Ishikawa (cell line): ENCODE measurements at regions not wholly inside any gene's neighbourhood (a gene's known extent, or its start where the extent isn't known, plus 50 kb on each side); places are given as distances from the start of the nearest gene placed in this dataset.

Experiments
- CEBPB ChIP-seq: IDR thresholded peaks from 2 replicates; pipeline ENCODE4 v1.6.1; 2012
- CREB1 ChIP-seq: IDR thresholded peaks from 2 replicates; pipeline ENCODE4 v1.6.1; 2012; ENCODE audit warnings: low read depth
- EGR1 ChIP-seq: IDR thresholded peaks from 2 replicates; pipeline ENCODE4 v1.6.1; 2012
- EP300 ChIP-seq: IDR thresholded peaks from 2 replicates; pipeline ENCODE4 v1.6.1; 2012; ENCODE audit warnings: borderline replicate concordance
- FOXM1 ChIP-seq: IDR thresholded peaks from 2 replicates; pipeline ENCODE4 v1.6.1; 2012; ENCODE audit warnings: low read depth, borderline replicate concordance
- NFIC ChIP-seq: IDR thresholded peaks from 2 replicates; pipeline ENCODE4 v1.6.1; 2012
- RAD21 ChIP-seq: IDR thresholded peaks from 2 replicates; pipeline ENCODE4 v1.6.1; 2012; ENCODE audit warnings: low read depth
- TAF1 ChIP-seq: IDR thresholded peaks from 2 replicates; pipeline ENCODE4 v1.6.1; 2012; ENCODE audit warnings: low read depth, mild to moderate bottlenecking
- TCF12 ChIP-seq: IDR thresholded peaks from 2 replicates; pipeline ENCODE4 v1.6.1; 2012; ENCODE audit warnings: low read depth
- TEAD4 ChIP-seq: IDR thresholded peaks from 2 replicates; pipeline ENCODE4 v1.6.1; 2012
- YY1 ChIP-seq: IDR thresholded peaks from 2 replicates; pipeline ENCODE4 v1.6.1; 2012; ENCODE audit warnings: low read depth
- ZBTB7A ChIP-seq: IDR thresholded peaks from 2 replicates; pipeline ENCODE4 v1.6.1; 2012; ENCODE audit warnings: low read depth
- TF ChIP-seq, protein P1 (sequence below): IDR thresholded peaks from 2 replicates; pipeline ENCODE4 v1.6.1; 2012; ENCODE audit warnings: low read depth, mild to moderate bottlenecking
- TF ChIP-seq, protein P2 (sequence below): IDR thresholded peaks from 2 replicates; pipeline ENCODE4 v1.6.1; 2012
- TF ChIP-seq, protein P3 (sequence below): IDR thresholded peaks from 2 replicates; pipeline ENCODE4 v1.6.1; 2012

DNA sequence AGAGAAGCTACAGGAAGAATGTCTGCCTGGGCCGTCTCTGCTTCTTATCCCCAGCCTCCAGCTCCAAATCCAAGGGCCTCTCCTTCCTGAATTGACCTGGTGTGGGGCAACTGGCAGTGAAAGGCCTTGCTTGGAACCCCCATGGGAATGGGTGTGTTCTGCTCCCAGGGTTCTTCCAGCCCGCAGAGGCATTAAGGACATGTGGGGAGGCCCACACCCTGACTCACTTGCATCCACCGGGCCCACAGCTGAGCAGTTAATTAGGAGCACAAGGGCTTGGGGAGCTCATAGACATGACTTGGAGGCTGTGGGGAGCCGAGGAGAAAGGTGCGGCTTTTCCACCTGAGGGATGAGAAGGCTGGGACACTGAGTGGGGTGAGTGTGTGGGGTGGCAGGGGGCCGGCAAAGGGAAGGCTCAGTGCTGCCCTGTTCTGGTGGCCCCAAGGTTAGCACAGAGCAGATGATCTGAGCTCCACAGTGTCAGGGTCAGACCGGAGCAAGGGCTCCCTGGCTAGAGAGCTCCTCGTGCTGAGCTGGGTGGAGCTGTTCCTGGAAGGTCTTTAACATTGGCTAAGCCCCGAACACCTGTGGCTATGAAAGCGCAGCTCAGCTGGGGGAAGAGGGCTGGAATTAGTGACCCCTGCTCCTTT lies 64.5 kb upstream of the NECTIN1 start:
- TF ChIP-seq FOXM1 (no peak), NFIC (no peak), CREB1 (no peak)
- TF ChIP-seq, protein P1, sequence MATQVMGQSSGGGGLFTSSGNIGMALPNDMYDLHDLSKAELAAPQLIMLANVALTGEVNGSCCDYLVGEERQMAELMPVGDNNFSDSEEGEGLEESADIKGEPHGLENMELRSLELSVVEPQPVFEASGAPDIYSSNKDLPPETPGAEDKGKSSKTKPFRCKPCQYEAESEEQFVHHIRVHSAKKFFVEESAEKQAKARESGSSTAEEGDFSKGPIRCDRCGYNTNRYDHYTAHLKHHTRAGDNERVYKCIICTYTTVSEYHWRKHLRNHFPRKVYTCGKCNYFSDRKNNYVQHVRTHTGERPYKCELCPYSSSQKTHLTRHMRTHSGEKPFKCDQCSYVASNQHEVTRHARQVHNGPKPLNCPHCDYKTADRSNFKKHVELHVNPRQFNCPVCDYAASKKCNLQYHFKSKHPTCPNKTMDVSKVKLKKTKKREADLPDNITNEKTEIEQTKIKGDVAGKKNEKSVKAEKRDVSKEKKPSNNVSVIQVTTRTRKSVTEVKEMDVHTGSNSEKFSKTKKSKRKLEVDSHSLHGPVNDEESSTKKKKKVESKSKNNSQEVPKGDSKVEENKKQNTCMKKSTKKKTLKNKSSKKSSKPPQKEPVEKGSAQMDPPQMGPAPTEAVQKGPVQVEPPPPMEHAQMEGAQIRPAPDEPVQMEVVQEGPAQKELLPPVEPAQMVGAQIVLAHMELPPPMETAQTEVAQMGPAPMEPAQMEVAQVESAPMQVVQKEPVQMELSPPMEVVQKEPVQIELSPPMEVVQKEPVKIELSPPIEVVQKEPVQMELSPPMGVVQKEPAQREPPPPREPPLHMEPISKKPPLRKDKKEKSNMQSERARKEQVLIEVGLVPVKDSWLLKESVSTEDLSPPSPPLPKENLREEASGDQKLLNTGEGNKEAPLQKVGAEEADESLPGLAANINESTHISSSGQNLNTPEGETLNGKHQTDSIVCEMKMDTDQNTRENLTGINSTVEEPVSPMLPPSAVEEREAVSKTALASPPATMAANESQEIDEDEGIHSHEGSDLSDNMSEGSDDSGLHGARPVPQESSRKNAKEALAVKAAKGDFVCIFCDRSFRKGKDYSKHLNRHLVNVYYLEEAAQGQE: no peak
- TF ChIP-seq, protein P2, sequence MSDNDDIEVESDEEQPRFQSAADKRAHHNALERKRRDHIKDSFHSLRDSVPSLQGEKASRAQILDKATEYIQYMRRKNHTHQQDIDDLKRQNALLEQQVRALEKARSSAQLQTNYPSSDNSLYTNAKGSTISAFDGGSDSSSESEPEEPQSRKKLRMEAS: no peak

DNA sequence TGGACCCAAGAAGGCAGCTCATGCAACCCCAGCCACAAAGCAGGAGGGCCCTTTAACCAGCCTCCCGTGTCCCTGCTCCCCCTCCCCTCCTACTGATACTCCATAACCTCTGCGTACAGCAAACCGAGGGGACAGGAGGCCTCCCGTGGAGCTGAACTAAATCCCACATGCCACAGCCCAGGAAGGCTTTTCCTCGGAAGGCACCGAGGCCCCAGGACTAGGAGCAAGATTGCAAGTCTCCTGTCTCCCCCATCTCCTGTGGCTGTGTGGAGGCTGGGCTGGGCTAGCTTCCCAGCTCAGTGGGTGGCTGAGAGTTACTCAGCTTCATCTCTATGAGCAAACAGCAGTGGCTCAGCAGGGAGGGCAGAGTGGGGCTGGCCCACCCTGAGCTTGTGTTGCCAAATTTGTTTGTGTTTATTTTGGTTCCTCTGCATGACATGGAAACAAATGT lies 62.7 kb upstream of the NECTIN1 start:
- TF ChIP-seq TEAD4 (no peak), TAF1 (no peak), RAD21 (no peak), EP300 (no peak), TCF12 (no peak), NFIC (no peak), CREB1 (no peak), CEBPB (no peak), EGR1 (no peak), FOXM1 (no peak), ZBTB7A (no peak), YY1 (no peak)
- TF ChIP-seq, protein P1: no peak
- TF ChIP-seq, protein P2: no peak
- TF ChIP-seq, protein P3, sequence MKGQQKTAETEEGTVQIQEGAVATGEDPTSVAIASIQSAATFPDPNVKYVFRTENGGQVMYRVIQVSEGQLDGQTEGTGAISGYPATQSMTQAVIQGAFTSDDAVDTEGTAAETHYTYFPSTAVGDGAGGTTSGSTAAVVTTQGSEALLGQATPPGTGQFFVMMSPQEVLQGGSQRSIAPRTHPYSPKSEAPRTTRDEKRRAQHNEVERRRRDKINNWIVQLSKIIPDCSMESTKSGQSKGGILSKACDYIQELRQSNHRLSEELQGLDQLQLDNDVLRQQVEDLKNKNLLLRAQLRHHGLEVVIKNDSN: no peak

DNA sequence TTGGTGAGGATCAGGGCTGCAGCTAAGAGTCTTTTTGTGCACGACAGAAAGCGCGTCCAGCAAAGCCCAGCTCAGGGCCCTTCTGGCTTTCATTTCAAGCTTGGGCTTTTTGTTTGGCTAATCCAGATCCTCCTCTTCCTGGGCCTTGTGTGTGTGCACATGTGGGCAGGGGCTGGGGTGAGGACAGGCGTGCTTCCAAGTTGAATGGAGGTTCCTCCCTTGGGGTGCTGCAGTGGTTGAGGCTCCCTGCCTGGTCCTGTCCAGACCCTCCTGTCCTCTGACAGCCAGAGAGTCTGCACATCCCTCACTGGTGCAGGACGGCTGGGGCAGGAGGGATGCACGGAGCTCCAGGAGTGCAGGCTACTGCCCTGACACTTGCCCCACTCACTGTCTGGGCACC lies 62.0 kb upstream of the NECTIN1 start:
- TF ChIP-seq ZBTB7A (no peak), CREB1 (no peak), EP300 (no peak)
- TF ChIP-seq, protein P3: no peak

DNA sequence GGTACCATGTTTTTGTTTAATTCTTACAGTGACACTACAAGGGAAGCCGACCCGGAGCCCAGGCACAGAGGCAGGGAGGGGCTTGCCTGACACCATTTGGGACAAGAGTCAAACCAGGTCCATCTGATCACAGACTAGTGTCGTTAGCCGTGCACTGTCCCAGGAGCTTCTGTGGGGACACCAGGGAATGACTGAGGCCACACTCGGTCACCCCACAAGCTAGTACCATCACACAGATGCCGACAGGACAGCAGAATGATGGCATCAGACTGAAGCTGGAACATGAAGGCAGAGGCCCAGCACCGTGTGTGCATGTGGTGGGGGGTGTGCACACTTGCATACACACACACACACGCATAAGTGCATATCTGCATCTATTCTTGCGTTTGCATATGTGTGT lies 61.5 kb upstream of the NECTIN1 start:
- TF ChIP-seq FOXM1 (no peak), CEBPB (no peak), EP300 (no peak), TCF12 (no peak)
- TF ChIP-seq, protein P1: no peak
- TF ChIP-seq, protein P3: no peak

DNA sequence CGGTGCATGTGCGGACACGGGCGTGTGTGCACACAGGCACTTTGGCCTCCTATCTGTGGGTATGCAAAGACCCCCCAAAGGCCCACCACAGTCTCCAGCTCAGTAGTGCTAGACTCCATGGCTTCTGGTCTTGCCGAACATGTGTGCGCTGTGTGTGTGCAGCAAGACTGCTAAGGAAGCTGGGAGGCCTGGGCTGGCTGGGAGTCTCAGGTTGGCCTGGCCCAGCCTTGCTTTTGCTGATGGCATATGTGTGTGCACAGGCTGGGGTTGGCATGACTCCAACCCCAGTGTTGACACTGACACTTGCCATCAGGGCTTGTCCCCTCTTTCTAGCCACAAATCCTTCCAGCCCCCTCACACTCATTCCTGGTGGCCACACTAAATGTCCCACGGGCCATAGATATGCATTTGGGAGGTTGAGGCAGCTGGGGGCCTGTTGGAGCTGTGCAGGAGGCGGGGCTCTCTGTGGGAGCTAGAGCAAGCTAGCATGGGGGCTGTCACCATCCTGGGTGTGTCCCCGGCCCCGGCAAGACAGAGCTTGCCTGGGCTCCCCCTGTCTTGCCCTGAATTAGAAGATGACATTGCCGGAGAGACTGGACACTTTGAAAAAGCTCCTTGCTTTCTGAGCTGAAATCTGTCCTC lies 60.9 kb upstream of the NECTIN1 start:
- TF ChIP-seq TCF12 (no peak), CREB1 (no peak), EGR1 (no peak), YY1 (no peak), TAF1 (no peak)
- TF ChIP-seq, protein P1: no peak
- TF ChIP-seq, protein P2: no peak
- TF ChIP-seq, protein P3: no peak
